ENCODE measurements at regions not wholly inside any gene's neighbourhood (a gene's known extent, or its start where the extent isn't known, plus 50 kb on each side); places are given as distances from the start of the nearest gene placed in this dataset.

GRCh38 chr15:60154764-60155325 lies 150.7 kb downstream of the FOXB1 start:
- Histone ChIP-seq H3K4me1 (no peaks in the 10 kb centered on the region), H3K9me3 (no peaks in the 10 kb centered on the region), H3K4me3 (no peak overlapping the region), H3K27ac (no peak overlapping the region), H3K27me3 (no peaks in the 10 kb centered on the region), H3K36me3 (no peaks in the 10 kb centered on the region)
- no peak for TF ChIP-seq CTCF (IDR thresholded peaks at IDR 0.05)
- intact Hi-C loops (cut with DNase I): no loop called here
- DNase-seq (ENCODE audit: low spot score in 2 of 2): no peak

GRCh38 chr15:60155661-60156060 lies 151.6 kb downstream of the FOXB1 start:
- intact Hi-C loops (cut with DNase I): no loop called here
- no peak overlapping the region for H3K27ac ChIP-seq
- no peak for TF ChIP-seq CTCF (IDR thresholded peaks at IDR 0.05)
- H3K4me1 ChIP-seq: no peaks in the 10 kb centered on the region
- H3K9me3 ChIP-seq: no peaks in the 10 kb centered on the region
- no peak overlapping the region for H3K4me3 ChIP-seq
- no peaks in the 10 kb centered on the region for H3K36me3 ChIP-seq
- no peaks in the 10 kb centered on the region for H3K27me3 ChIP-seq
- DNase-seq (ENCODE audit: low spot score in 2 of 2): no peak

- Histone ChIP-seq H3K36me3 (no peaks in the 10 kb centered on the region), H3K4me1 (no peaks in the 10 kb centered on the region), H3K27ac (no peak overlapping the region), H3K9me3 (no peaks in the 10 kb centered on the region), H3K4me3 (no peak overlapping the region), H3K27me3 (no peaks in the 10 kb centered on the region)
- TF ChIP-seq CTCF (IDR thresholded peaks at IDR 0.05): no peak
- intact Hi-C loops (cut with DNase I): no loop called here
- DNase-seq (ENCODE audit: low spot score in 2 of 2): no peak
Measured at GRCh38 chr15:60160909-60161308, 156.8 kb downstream of the FOXB1 start.

GRCh38 chr15:60161704-60162103 lies 157.6 kb downstream of the FOXB1 start:
- H3K36me3 ChIP-seq: no peaks in the 10 kb centered on the region
- DNase-seq (ENCODE audit: low spot score in 2 of 2): no peak
- no peaks in the 10 kb centered on the region for H3K9me3 ChIP-seq
- H3K4me3 ChIP-seq: no peak overlapping the region
- intact Hi-C loops (cut with DNase I): no loop called here
- H3K4me1 ChIP-seq: no peaks in the 10 kb centered on the region
- no peaks in the 10 kb centered on the region for H3K27me3 ChIP-seq
- no peak for TF ChIP-seq CTCF (IDR thresholded peaks at IDR 0.05)
- H3K27ac ChIP-seq: no peak overlapping the region

GRCh38 chr15:60162251-60162967 lies 158.3 kb downstream of the FOXB1 start:
- TF ChIP-seq CTCF (IDR thresholded peaks at IDR 0.05): no peak
- Histone ChIP-seq H3K27ac (no peak overlapping the region), H3K36me3 (no peaks in the 10 kb centered on the region), H3K27me3 (no peaks in the 10 kb centered on the region), H3K9me3 (no peaks in the 10 kb centered on the region), H3K4me1 (no peaks in the 10 kb centered on the region), H3K4me3 (no peak overlapping the region)
- intact Hi-C loops (cut with DNase I): no loop called here
- DNase-seq (ENCODE audit: low spot score in 2 of 2): no peak

Data from ascending aorta (tissue), 2 donors.